ENCODE measurements at regions not wholly inside any gene's neighbourhood (a gene's known extent, or its start where the extent isn't known, plus 50 kb on each side); places are given as distances from the start of the nearest gene placed in this dataset.

GRCh38 chr13:74904556-74904955 lies 577.4 kb downstream of the TBC1D4 start:
- Mint-ChIP-seq H3K36me3 (ENCODE audit: low read depth) (no peaks in the 10 kb centered on the region), H3K4me1 (ENCODE audit: low read depth) (no peaks in the 10 kb centered on the region), H3K27me3 (peaks cover 5% of the 10 kb centered on the region), H3K9me3 (no peaks in the 10 kb centered on the region), H3K27ac (no peak overlapping the region), H3K4me3 (no peak overlapping the region)
- no peak for DNase-seq

DNA sequence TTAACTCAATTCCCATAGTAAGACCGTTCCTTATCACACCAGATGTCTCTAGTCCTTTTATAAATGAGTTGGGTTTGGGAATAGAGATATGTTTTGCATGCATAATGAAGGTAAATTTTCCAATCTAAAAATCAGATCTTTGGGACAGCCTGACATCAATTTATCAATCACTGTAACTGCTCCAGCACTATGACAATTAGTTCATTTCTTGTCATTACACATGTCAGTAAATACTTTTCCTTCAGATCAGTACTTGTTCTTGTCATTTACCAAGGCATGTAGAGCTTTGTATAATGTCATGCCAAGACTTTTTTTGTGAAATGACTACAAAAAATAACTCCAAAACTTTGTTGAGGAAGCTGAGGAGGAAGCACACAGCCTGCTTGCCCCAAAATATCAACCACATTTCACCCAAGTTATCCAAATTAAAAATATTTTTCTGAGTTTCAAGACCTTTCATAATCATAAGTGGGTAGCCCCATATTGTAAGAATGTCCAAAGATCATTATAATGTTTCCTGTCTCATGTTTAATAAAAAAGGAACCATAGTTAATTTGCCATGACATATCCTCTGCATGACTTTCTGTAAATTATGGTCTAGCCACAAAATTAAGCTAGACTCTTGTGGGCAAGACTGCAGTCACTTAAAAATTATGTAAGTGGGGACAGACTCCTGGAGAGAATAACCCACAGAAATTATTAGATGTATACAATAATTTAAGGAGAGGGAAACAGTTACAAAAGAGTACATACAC lies 586.8 kb downstream of the TBC1D4 start:
- no peak for DNase-seq
- Mint-ChIP-seq H3K4me1 (ENCODE audit: low read depth) (no peaks in the 10 kb centered on the region), H3K27ac (no peak overlapping the region), H3K27me3 (peaks cover 22% of the 10 kb centered on the region), H3K36me3 (ENCODE audit: low read depth) (no peaks in the 10 kb centered on the region), H3K9me3 (no peaks in the 10 kb centered on the region), H3K4me3 (no peak overlapping the region)

- Mint-ChIP-seq H3K4me3 (no peak overlapping the region), H3K36me3 (ENCODE audit: low read depth) (no peaks in the 10 kb centered on the region), H3K4me1 (ENCODE audit: low read depth) (no peaks in the 10 kb centered on the region), H3K9me3 (no peaks in the 10 kb centered on the region), H3K27me3 (peaks cover 17% of the 10 kb centered on the region), H3K27ac (no peak overlapping the region)
- DNase-seq: no peak
Measured at GRCh38 chr13:74892096-74892495, 589.9 kb downstream of the TBC1D4 start.

- H3K36me3 Mint-ChIP-seq (ENCODE audit: low read depth): no peaks in the 10 kb centered on the region
- no peak overlapping the region for H3K4me3 Mint-ChIP-seq
- peaks cover 14% of the 10 kb centered on the region for H3K27me3 Mint-ChIP-seq
- no peak overlapping the region for H3K27ac Mint-ChIP-seq
- no peaks in the 10 kb centered on the region for H3K9me3 Mint-ChIP-seq
- DNase-seq: no peak
- H3K4me1 Mint-ChIP-seq (ENCODE audit: low read depth): no peaks in the 10 kb centered on the region
Measured at GRCh38 chr13:74891610-74892009, 590.4 kb downstream of the TBC1D4 start.

DNA sequence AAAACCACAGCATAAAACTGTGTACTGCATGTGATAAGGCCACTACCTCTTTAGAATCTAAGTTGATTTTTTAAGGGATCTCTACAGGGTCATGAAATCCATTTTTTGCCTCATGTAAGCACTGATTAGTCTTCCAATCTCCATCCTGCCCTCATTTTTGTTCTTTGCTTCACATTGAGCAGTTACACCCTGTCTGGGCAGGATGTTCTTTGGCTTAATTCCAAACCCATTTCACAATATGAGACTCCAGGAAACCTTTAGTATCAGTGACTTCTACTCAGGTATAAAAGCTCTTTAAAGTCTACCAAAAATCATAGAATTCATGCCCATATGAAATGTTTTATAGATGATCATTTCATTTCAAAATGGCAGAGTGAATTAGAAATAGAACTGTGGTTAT lies 592.6 kb downstream of the TBC1D4 start:
- H3K4me3 Mint-ChIP-seq: no peak overlapping the region
- H3K36me3 Mint-ChIP-seq (ENCODE audit: low read depth): no peaks in the 10 kb centered on the region
- no peaks in the 10 kb centered on the region for H3K4me1 Mint-ChIP-seq (ENCODE audit: low read depth)
- peaks cover 6% of the 10 kb centered on the region for H3K27me3 Mint-ChIP-seq
- H3K9me3 Mint-ChIP-seq: no peaks in the 10 kb centered on the region
- no peak overlapping the region for H3K27ac Mint-ChIP-seq
- DNase-seq: no peak

DNA sequence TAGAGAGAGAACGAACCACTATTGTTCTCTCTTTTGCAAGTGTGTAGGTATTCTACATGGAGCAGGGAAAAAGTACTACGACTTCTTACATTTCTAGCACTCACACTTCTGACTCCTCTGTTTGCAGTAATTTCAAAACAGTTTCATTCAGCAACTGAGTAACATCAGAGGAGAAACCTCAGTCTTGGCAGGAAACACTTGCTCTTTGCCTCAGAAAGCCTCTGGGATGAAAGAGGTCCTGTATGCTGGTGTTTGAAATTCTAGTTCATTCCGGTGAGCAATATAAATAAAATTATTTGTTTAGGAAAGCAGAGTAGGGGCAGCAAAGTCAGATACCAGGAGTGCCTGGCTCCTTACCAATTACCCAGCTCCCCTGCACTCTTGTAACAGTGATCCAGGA lies 595.5 kb downstream of the TBC1D4 start:
- DNase-seq: no peak
- no peaks in the 10 kb centered on the region for H3K27me3 Mint-ChIP-seq
- no peaks in the 10 kb centered on the region for H3K9me3 Mint-ChIP-seq

GRCh38 chr13:74883834-74884233 lies 598.1 kb downstream of the TBC1D4 start:
- Mint-ChIP-seq H3K9me3 (no peaks in the 10 kb centered on the region), H3K27me3 (no peaks in the 10 kb centered on the region), H3K36me3 (ENCODE audit: low read depth) (no peaks in the 10 kb centered on the region), H3K27ac (no peak overlapping the region), H3K4me1 (ENCODE audit: low read depth) (no peaks in the 10 kb centered on the region), H3K4me3 (no peak overlapping the region)
- no peak for DNase-seq

More for the DNA sequence above, 595.5 kb downstream of the TBC1D4 start:
- Mint-ChIP-seq H3K4me1 (ENCODE audit: low read depth) (no peaks in the 10 kb centered on the region), H3K36me3 (ENCODE audit: low read depth) (no peaks in the 10 kb centered on the region), H3K4me3 (no peak overlapping the region), H3K27ac (no peak overlapping the region)

DNA sequence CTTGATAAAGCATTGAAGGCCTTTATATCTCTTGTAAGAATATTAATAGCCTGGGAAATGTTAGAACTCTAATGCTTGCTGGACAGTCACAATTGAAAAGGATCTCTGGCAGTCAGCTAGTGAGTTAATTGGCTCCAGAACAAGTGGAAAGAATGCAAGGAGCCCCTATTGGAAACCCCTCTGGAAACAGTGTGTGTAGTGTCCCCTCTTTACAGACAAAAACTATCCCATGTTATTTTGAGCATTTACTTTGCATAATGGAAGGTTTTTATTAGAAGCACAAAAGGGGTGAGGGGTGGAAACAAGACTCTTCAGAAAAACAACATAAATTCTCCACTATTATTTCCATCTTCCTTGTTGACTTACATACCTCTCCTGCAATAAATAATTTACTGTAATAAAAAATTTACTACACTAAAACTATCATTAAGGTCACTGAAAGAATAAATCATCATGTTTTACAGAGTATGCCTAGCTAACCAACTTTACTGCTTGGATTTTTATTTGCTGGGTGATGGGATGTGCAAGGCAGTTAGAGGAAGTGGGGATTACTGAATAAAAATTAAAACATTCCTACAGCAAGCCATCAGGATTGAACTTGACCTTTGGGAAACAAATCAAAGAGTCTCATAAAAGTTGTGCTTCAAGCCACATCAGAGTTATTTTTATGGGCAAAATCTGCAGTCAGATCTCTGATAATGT lies 610.4 kb downstream of the TBC1D4 start:
- H3K36me3 Mint-ChIP-seq (ENCODE audit: low read depth): no peaks in the 10 kb centered on the region
- no peaks in the 10 kb centered on the region for H3K4me1 Mint-ChIP-seq (ENCODE audit: low read depth)
- no peak overlapping the region for H3K27ac Mint-ChIP-seq
- peaks cover 7% of the 10 kb centered on the region for H3K27me3 Mint-ChIP-seq
- DNase-seq: no peak
- no peak overlapping the region for H3K4me3 Mint-ChIP-seq
- H3K9me3 Mint-ChIP-seq: peaks cover 9% of the 10 kb centered on the region

- peaks cover 7% of the 10 kb centered on the region for H3K27me3 Mint-ChIP-seq
- H3K36me3 Mint-ChIP-seq (ENCODE audit: low read depth): no peaks in the 10 kb centered on the region
- peaks cover 9% of the 10 kb centered on the region for H3K9me3 Mint-ChIP-seq
- DNase-seq: no peak
- H3K27ac Mint-ChIP-seq: no peak overlapping the region
- no peak overlapping the region for H3K4me3 Mint-ChIP-seq
- H3K4me1 Mint-ChIP-seq (ENCODE audit: low read depth): no peaks in the 10 kb centered on the region
Measured at GRCh38 chr13:74870865-74871264, 611.1 kb downstream of the TBC1D4 start.

- DNase-seq: no peak
- no peaks in the 10 kb centered on the region for H3K4me1 Mint-ChIP-seq (ENCODE audit: low read depth)
Measured at GRCh38 chr13:74869846-74870245, 612.1 kb downstream of the TBC1D4 start.

DNA sequence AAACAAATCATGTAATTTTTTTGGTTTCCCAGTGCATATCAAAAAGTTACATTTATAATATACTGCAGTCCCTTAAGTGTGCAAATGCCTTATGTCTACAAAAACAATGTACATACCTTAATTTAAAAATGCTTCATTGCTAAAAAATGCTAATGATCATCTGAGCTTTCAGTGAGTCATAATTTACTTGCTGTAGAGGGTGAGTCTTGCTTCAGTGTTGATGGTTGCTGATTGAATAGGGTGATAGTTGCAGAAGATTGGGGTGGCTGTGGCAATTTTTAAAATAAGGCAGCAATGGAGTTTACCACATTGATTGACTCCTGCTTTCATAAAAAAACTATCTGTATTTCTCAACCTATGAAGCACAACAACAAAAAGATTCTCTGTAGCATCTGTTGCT lies 613.9 kb downstream of the TBC1D4 start:
- Mint-ChIP-seq H3K4me1 (ENCODE audit: low read depth) (no peaks in the 10 kb centered on the region), H3K4me3 (no peak overlapping the region), H3K36me3 (ENCODE audit: low read depth) (no peaks in the 10 kb centered on the region), H3K9me3 (peaks cover 9% of the 10 kb centered on the region), H3K27ac (no peak overlapping the region), H3K27me3 (peaks cover 7% of the 10 kb centered on the region)
- DNase-seq: no peak

More at GRCh38 chr13:74869846-74870245, 612.1 kb downstream of the TBC1D4 start:
- H3K9me3 Mint-ChIP-seq: peaks cover 9% of the 10 kb centered on the region
- H3K36me3 Mint-ChIP-seq (ENCODE audit: low read depth): no peaks in the 10 kb centered on the region
- no peak overlapping the region for H3K4me3 Mint-ChIP-seq
- no peak overlapping the region for H3K27ac Mint-ChIP-seq
- peaks cover 7% of the 10 kb centered on the region for H3K27me3 Mint-ChIP-seq

DNA sequence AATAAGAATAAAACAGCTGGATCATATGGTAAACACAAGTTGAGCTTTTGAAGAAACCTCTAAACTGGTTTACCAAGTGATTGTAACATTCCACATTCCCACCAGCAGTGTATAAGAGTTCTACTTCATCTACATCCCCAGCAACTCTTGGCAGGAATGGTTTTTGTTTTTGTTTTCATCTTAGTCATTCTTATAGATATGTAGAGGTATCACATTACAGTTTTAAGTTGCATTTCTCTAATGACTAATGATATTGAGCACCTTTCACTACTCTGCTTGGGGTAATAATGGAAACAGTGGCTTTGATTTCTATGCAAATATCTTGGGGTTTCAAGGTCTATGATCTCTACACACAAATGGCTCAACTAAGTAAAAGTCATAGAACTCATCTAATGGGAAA lies 614.5 kb downstream of the TBC1D4 start:
- Mint-ChIP-seq H3K36me3 (ENCODE audit: low read depth) (no peaks in the 10 kb centered on the region), H3K9me3 (peaks cover 9% of the 10 kb centered on the region), H3K4me3 (no peak overlapping the region), H3K27me3 (peaks cover 7% of the 10 kb centered on the region), H3K27ac (no peak overlapping the region), H3K4me1 (ENCODE audit: low read depth) (no peaks in the 10 kb centered on the region)
- no peak for DNase-seq

- Mint-ChIP-seq H3K4me3 (no peak overlapping the region), H3K36me3 (ENCODE audit: low read depth) (no peaks in the 10 kb centered on the region), H3K4me1 (ENCODE audit: low read depth) (no peaks in the 10 kb centered on the region), H3K27me3 (peaks cover 7% of the 10 kb centered on the region), H3K27ac (no peak overlapping the region), H3K9me3 (peaks cover 9% of the 10 kb centered on the region)
- no peak for DNase-seq
Measured at GRCh38 chr13:74866101-74866500, 615.9 kb downstream of the TBC1D4 start.

- no peaks in the 10 kb centered on the region for H3K4me1 Mint-ChIP-seq (ENCODE audit: low read depth)
- H3K4me3 Mint-ChIP-seq: no peak overlapping the region
- no peak for DNase-seq
- no peak overlapping the region for H3K27ac Mint-ChIP-seq
- peaks cover 9% of the 10 kb centered on the region for H3K9me3 Mint-ChIP-seq
- H3K36me3 Mint-ChIP-seq (ENCODE audit: low read depth): no peaks in the 10 kb centered on the region
- peaks cover 7% of the 10 kb centered on the region for H3K27me3 Mint-ChIP-seq
Measured at GRCh38 chr13:74865656-74866055, 616.3 kb downstream of the TBC1D4 start.

GRCh38 chr13:74860789-74861188 lies 621.2 kb downstream of the TBC1D4 start:
- H3K36me3 Mint-ChIP-seq (ENCODE audit: low read depth): no peaks in the 10 kb centered on the region
- no peaks in the 10 kb centered on the region for H3K9me3 Mint-ChIP-seq
- DNase-seq: no peak
- H3K27me3 Mint-ChIP-seq: peaks cover 7% of the 10 kb centered on the region
- no peaks in the 10 kb centered on the region for H3K4me1 Mint-ChIP-seq (ENCODE audit: low read depth)
- H3K27ac Mint-ChIP-seq: no peak overlapping the region
- no peak overlapping the region for H3K4me3 Mint-ChIP-seq
